Heart left ventricle (tissue), 13 donors: ENCODE measurements at regions not wholly inside any gene's neighbourhood (a gene's known extent, or its start where the extent isn't known, plus 50 kb on each side); places are given as distances from the start of the nearest gene placed in this dataset.

Experiments
- CTCF ChIP-seq, 12 donors: fragments of 200-600 bp; sonication (generic) in 4 of 12; IDR thresholded peaks; one replicate each; pipeline versions ENCODE4 v1.5.0 to v1.8.0; 2018 to 2022; ENCODE audit warnings: antibody characterized with exemption in 12 of 12, mild to moderate bottlenecking in 5 of 12
- POLR2A ChIP-seq, 2 donors: fragments of 450-650 bp; IDR thresholded peaks; one replicate each; pipeline ENCODE4 v1.6.1; 2017; ENCODE audit warnings: antibody characterized with exemption in 2 of 2, mild to moderate bottlenecking in 2 of 2, moderate library complexity in 2 of 2
- donor health status: ischemic (EF 13 %, LVEDD 7.1; RV severe dilation, severe dysfunction).
- donor health status: DM: no; HTN: yes; CAD: no.
- donor health status: DM: no; HTN: no; CAD: no.
- donor health status: ischemic (EF 25% LVEDD 6.9; RV normal size, moderate dysfunction).
- donor health status: ischemic (EF 25% LVEDD 5.7; RV mildly dilated, moderate dysfunction).
- donor health status: ischemic (EF 35%, LVEDD 5.7; RV mildly dilated, moderate dysfunction).
- donor health status: nonischemic (EF 11% LVEDD 7.7; RV severe dilation, severe dysfunction).
- donor health status: DM: yes; HTN: yes; CAD: no.
- donor health status: PGD.
- donor health status: ischemic (EF 29% LVEDD 5.4; RV normal size, mild dysfunction).
- donor health status: nonischemic (EF 23%, LVEDD 6.1; RV moderate dilation, normal function).

DNA sequence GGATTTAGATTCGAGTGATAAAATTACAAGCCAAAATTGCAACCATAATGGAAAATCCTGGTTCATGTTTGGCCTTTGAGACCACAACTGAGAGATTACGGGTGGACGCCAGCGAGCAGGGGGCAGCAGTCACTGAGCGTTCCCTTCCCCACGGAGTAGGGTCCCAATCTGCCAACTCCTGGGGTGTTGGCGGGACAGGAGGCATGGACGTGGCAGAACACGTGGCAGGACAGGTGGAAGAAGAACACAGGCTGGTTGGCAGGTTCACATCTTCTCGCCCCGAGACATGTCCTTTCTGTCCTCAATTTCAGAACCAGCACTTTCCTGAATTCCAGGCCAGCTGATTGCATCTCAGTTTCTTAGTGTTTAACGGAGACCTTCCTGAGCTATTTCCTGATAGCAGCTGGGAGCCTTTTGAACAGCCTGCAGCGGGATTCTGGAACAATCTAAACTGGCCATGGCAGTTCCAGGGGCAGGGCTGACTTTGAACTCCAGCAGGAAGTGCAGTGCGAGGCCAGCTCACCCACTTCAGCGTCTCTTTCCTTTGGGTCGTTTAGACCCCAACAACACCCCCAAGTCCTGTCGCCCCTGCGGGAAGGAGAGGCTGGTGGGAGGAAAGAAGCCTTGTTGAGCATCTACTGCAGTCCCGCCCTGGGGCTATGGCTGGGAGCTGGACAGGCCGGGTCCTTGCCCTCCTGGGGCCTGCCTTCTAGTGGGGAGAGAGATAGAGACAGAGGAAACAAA lies 159.1 kb upstream of the FOXF1 start:
- TF ChIP-seq CTCF (IDR thresholded peaks at IDR 0.05) (no peak), POLR2A (IDR thresholded peaks at IDR 0.05) (no peak)
